ENCODE measurements at regions not wholly inside any gene's neighbourhood (a gene's known extent, or its start where the extent isn't known, plus 50 kb on each side); places are given as distances from the start of the nearest gene placed in this dataset.
A peak's percentile ranks its signal among the peaks of the same experiment; 100 is the strongest.

- no peak for TF ChIP-seq CTCF (IDR thresholded peaks at IDR 0.05; ENCODE audit: insufficient read depth, low read depth, low read length, missing control alignments)
- no peak overlapping the region for H3K4me3 ChIP-seq (ENCODE audit: low read length)
- no peak for DNase-seq (ENCODE audit: low read depth)
These were observed 109.3 kb downstream of the TENT5A start for GRCh38 chr6:81643156-81643555.

- no peak for DNase-seq (ENCODE audit: low read depth)
- no peak for TF ChIP-seq CTCF (IDR thresholded peaks at IDR 0.05; ENCODE audit: insufficient read depth, low read depth, low read length, missing control alignments)
- no peak overlapping the region for H3K4me3 ChIP-seq (ENCODE audit: low read length)
These were observed 111.6 kb downstream of the TENT5A start for GRCh38 chr6:81640891-81641290.

- H3K4me3 ChIP-seq (ENCODE audit: low read length): no peak overlapping the region
- no peak for TF ChIP-seq CTCF (IDR thresholded peaks at IDR 0.05; ENCODE audit: insufficient read depth, low read depth, low read length, missing control alignments)
- DNase-seq (ENCODE audit: low read depth): no peak
These were observed 112.4 kb downstream of the TENT5A start for GRCh38 chr6:81640126-81640525.

- no peak overlapping the region for H3K4me3 ChIP-seq (ENCODE audit: low read length)
- peak; percentile 15 for DNase-seq (ENCODE audit: low read depth)
- no peak for TF ChIP-seq CTCF (IDR thresholded peaks at IDR 0.05; ENCODE audit: insufficient read depth, low read depth, low read length, missing control alignments)
These were observed 114.1 kb downstream of the TENT5A start for GRCh38 chr6:81638366-81638765.

- no peak for TF ChIP-seq CTCF (IDR thresholded peaks at IDR 0.05; ENCODE audit: insufficient read depth, low read depth, low read length, missing control alignments)
- DNase-seq (ENCODE audit: low read depth): no peak
These were observed 115.4 kb downstream of the TENT5A start for GRCh38 chr6:81636930-81637568.

GRCh38 chr6:81634155-81634880, 118.2 kb downstream of the TENT5A start:
- no peak for TF ChIP-seq CTCF (IDR thresholded peaks at IDR 0.05; ENCODE audit: insufficient read depth, low read depth, low read length, missing control alignments)
- no peak overlapping the region for H3K4me3 ChIP-seq (ENCODE audit: low read length)
- no peak for DNase-seq (ENCODE audit: low read depth)

More at GRCh38 chr6:81636930-81637568, 115.4 kb downstream of the TENT5A start:
- H3K4me3 ChIP-seq (ENCODE audit: low read length): no peak overlapping the region

Measured in epithelial cell of esophagus (primary cell).